ENCODE measurements at regions not wholly inside any gene's neighbourhood (a gene's known extent, or its start where the extent isn't known, plus 50 kb on each side); places are given as distances from the start of the nearest gene placed in this dataset.

DNA sequence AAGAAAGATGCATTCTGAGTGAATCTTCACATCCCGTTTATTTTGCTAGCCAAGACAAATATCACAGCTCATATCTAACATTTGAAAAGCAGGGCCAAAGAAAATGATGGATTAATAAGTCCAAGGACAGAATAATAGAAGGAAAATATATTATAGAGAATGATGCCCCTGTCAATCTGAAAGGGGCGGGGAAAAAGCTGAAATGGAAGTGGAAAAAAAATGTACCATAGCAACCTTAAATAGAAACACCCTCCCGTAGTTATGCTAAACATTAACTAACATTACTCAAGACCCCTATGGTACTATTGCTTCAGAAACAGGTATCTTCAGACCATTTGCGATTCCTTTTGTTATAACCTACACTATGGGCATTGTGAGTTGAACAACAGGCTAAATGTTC lies 67.7 kb upstream of the SMARCA2 start:
- no peaks in the 10 kb centered on the region for H3K4me1 ChIP-seq
- DNase-seq (no peak), ATAC-seq (no peak)
- H3K9me3 ChIP-seq = no peaks in the 10 kb centered on the region
- TF ChIP-seq POLR2A (IDR thresholded peaks at IDR 0.05) = no peak
- TF ChIP-seq, protein P1, sequence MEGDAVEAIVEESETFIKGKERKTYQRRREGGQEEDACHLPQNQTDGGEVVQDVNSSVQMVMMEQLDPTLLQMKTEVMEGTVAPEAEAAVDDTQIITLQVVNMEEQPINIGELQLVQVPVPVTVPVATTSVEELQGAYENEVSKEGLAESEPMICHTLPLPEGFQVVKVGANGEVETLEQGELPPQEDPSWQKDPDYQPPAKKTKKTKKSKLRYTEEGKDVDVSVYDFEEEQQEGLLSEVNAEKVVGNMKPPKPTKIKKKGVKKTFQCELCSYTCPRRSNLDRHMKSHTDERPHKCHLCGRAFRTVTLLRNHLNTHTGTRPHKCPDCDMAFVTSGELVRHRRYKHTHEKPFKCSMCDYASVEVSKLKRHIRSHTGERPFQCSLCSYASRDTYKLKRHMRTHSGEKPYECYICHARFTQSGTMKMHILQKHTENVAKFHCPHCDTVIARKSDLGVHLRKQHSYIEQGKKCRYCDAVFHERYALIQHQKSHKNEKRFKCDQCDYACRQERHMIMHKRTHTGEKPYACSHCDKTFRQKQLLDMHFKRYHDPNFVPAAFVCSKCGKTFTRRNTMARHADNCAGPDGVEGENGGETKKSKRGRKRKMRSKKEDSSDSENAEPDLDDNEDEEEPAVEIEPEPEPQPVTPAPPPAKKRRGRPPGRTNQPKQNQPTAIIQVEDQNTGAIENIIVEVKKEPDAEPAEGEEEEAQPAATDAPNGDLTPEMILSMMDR (IDR thresholded peaks at IDR 0.05 in 4 of 5, conservative IDR thresholded peaks at IDR 0.05 in 1 of 5) = no peak
- no peaks in the 10 kb centered on the region for H3K36me3 ChIP-seq
- H3K27me3 ChIP-seq = no peaks in the 10 kb centered on the region
- H3K27ac ChIP-seq = no peak overlapping the region
- intact Hi-C loops (cut with DNase I; ENCODE audit: low total_unique reads) = loop anchor here (10.0 kb wide), 1 partner anchor 137 kb away; no protein-coding TSS in a partner anchor
- in situ Hi-C loops (cut with MboI; ENCODE audit: low sequenced_read_pairs in 4 of 4) = no loop called here
- no peak overlapping the region for H3K4me3 ChIP-seq

DNA sequence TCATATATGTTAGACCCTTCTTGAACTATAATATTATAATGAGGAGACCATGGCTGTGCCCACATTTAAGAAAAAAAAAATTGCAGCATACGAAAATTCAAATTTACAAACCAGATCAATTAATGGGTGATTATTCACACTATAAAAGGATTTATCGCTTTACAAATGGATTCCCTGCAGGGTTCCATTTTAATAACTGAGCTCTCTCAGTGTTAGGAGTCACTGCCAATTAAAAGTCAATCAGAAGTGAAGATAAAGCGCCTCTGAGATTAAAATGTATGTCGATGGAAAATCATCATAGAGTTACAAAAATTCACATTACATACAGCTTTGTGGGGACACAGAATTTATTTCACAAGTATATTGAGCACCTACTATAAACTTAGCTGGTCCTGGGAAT lies 66.6 kb upstream of the SMARCA2 start:
- H3K27ac ChIP-seq = no peak overlapping the region
- no peak overlapping the region for H3K4me3 ChIP-seq
- no peaks in the 10 kb centered on the region for H3K4me1 ChIP-seq
- H3K9me3 ChIP-seq = no peaks in the 10 kb centered on the region
- H3K36me3 ChIP-seq = no peaks in the 10 kb centered on the region
- DNase-seq = no peak
- in situ Hi-C loops (cut with MboI; ENCODE audit: low sequenced_read_pairs in 4 of 4) (no loop called here), intact Hi-C loops (cut with DNase I; ENCODE audit: low total_unique reads) (loop anchor here (10.0 kb wide), 1 partner anchor 136 kb away; no protein-coding TSS in a partner anchor)
- ATAC-seq = no peak
- TF ChIP-seq, protein P1 (IDR thresholded peaks at IDR 0.05 in 4 of 5, conservative IDR thresholded peaks at IDR 0.05 in 1 of 5) = no peak
- TF ChIP-seq POLR2A (IDR thresholded peaks at IDR 0.05) = no peak
- no peaks in the 10 kb centered on the region for H3K27me3 ChIP-seq

DNA sequence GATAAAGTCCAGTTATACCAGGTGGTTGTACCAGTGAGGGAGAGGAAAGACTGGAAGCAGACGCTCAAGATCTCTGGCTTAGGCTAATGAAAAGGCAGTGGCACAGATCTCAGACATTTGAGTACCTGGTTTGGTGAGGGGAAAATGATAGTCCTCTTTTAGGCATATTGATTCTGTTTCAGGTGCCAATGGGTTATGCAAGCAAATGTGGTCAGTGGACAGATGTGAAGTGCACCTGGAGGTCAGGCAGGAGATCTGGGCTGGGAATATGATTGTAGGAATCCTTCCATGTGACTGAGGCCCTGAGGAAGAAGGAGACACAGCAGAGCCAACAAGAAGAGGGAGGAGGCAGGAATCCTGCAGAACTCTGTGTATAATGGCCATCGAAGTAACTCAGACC lies 63.7 kb upstream of the SMARCA2 start:
- H3K36me3 ChIP-seq = no peaks in the 10 kb centered on the region
- DNase-seq = no peak
- ATAC-seq = no peak
- no peaks in the 10 kb centered on the region for H3K9me3 ChIP-seq
- no peak overlapping the region for H3K4me3 ChIP-seq
- intact Hi-C loops (cut with DNase I; ENCODE audit: low total_unique reads) = no loop called here
- TF ChIP-seq, protein P1 (IDR thresholded peaks at IDR 0.05 in 4 of 5, conservative IDR thresholded peaks at IDR 0.05 in 1 of 5) = no peak
- TF ChIP-seq POLR2A (IDR thresholded peaks at IDR 0.05) = no peak
- in situ Hi-C loops (cut with MboI; ENCODE audit: low sequenced_read_pairs in 4 of 4) = no loop called here
- H3K27ac ChIP-seq = no peak overlapping the region
- H3K27me3 ChIP-seq = no peaks in the 10 kb centered on the region
- no peaks in the 10 kb centered on the region for H3K4me1 ChIP-seq

DNA sequence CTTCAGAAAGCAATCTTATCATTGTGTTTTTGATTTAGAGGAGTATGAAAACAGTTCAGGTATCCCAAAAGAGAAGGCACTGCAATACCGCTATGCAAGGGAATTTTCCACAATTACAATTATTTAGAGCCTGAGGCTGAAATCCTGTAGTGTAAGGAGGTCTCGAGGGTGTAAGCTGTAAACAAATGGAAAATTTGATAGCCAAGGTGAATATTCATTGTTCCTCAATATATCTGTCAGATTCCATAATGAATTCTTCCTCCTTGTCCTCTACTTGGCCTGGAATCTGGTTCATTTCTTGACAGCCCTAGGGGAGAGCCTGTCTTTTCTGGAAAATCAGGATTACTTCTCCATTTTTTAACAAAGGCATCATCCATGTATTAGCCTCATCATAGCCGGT lies 63.1 kb upstream of the SMARCA2 start:
- Histone ChIP-seq H3K27ac (no peak overlapping the region), H3K27me3 (no peaks in the 10 kb centered on the region), H3K9me3 (no peaks in the 10 kb centered on the region), H3K4me3 (no peak overlapping the region), H3K4me1 (no peaks in the 10 kb centered on the region), H3K36me3 (no peaks in the 10 kb centered on the region)
- no peak for DNase-seq
- ATAC-seq = no peak
- TF ChIP-seq, protein P1 (IDR thresholded peaks at IDR 0.05 in 4 of 5, conservative IDR thresholded peaks at IDR 0.05 in 1 of 5) = no peak
- TF ChIP-seq POLR2A (IDR thresholded peaks at IDR 0.05) = no peak
- in situ Hi-C loops (cut with MboI; ENCODE audit: low sequenced_read_pairs in 4 of 4) (no loop called here), intact Hi-C loops (cut with DNase I; ENCODE audit: low total_unique reads) (no loop called here)

DNA sequence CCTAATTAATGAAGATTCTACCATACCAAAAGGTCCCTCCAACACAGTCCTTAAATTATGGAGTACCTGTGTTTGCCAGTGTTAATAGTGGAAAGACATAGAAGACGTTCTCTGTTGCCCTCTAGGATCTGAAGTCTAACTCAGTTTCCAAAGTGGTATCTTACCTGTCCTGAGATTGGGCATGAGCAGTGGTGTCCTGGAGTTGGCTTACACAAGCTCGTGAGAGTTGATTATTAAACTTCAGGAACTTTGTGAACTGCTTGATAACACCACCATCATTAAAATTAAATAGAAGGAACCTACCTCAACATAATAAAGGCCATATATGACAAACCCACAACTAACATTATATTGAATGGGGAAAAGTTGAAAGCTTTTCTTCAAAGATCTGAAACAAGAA lies 60.9 kb upstream of the SMARCA2 start:
- in situ Hi-C loops (cut with MboI; ENCODE audit: low sequenced_read_pairs in 4 of 4) = no loop called here
- TF ChIP-seq POLR2A (IDR thresholded peaks at IDR 0.05) = no peak
- TF ChIP-seq, protein P1 (IDR thresholded peaks at IDR 0.05 in 4 of 5, conservative IDR thresholded peaks at IDR 0.05 in 1 of 5) = no peak
- no peak overlapping the region for H3K27ac ChIP-seq
- ATAC-seq (no peak), DNase-seq (no peak)
- no peaks in the 10 kb centered on the region for H3K27me3 ChIP-seq
- no peaks in the 10 kb centered on the region for H3K4me1 ChIP-seq
- no peaks in the 10 kb centered on the region for H3K9me3 ChIP-seq
- intact Hi-C loops (cut with DNase I; ENCODE audit: low total_unique reads) = no loop called here
- H3K4me3 ChIP-seq = no peak overlapping the region
- no peaks in the 10 kb centered on the region for H3K36me3 ChIP-seq
